ENCODE measurements at regions not wholly inside any gene's neighbourhood (a gene's known extent, or its start where the extent isn't known, plus 50 kb on each side); places are given as distances from the start of the nearest gene placed in this dataset.
"Not testable (repeated sequence)": the region's sequence is repeated elsewhere in the genome, so short reads cannot be mapped to it uniquely, and the experiment has no call there.

GRCh38 chr19:14277608-14278007, 71.6 kb upstream of the ADGRL1 start:
- Histone ChIP-seq H3F3A (ENCODE audit: low read depth) (peaks cover 2% of the 10 kb centered on the region), H3K27ac (no peak overlapping the region), H4K20me1 (ENCODE audit: low read depth) (no peaks in the 10 kb centered on the region), H3K4me2 (no peak overlapping the region), H3K9ac (no peak overlapping the region), H3K9me3 (ENCODE audit: low read depth) (peaks cover 4% of the 10 kb centered on the region), H3K36me3 (no peaks in the 10 kb centered on the region), H2AFZ (replicated peaks) (no peak overlapping the region), H3K27me3 (no peaks in the 10 kb centered on the region), H3K4me3 (no peak overlapping the region), H3K4me1 (no peaks in the 10 kb centered on the region), H3K79me2 (ENCODE audit: low read depth) (no peaks in the 10 kb centered on the region)
- peaks cover 6% of the 10 kb centered on the region for H3K36me3 Mint-ChIP-seq
- no peak overlapping the region for H3K27ac Mint-ChIP-seq
- H3K9me3 Mint-ChIP-seq, result peaks cover 30% of the 10 kb centered on the region
- peaks cover 13% of the 10 kb centered on the region for H3K4me1 Mint-ChIP-seq
- no peak for DNase-seq (ENCODE audit: low spot score)
- H3K27me3 Mint-ChIP-seq (ENCODE audit: insufficient read depth, low read depth), result peaks cover 18% of the 10 kb centered on the region
- TF ChIP-seq EZH2phosphoT487 (IDR thresholded peaks at IDR 0.05) (no peak), CTCF (IDR thresholded peaks at IDR 0.05) (no peak), EZH2 (IDR thresholded peaks at IDR 0.05) (no peak)
- no peak overlapping the region for H3K4me3 Mint-ChIP-seq

DNA sequence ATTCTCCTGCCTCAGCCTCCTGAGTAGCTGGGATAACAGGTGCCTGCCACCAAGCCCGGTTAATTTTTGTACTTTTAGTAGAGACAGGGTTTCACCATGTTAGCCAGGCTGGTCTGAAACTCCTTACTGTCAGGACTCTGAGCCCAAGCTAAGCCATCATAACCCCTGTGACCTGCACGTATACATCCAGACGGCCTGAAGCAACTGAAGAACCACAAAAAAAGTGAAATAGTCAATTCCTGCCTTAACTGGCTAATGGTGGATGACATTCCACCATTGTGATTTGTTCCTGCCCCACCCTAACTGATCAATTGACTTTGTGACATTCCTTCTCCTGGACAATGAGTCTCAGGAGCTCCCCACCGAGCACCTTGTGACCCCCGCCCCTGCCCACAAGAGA, 69.9 kb upstream of the ADGRL1 start:
- peak overlapping the region; percentile 54 for H3K27ac Mint-ChIP-seq
- not testable (repeated sequence) for H4K20me1 ChIP-seq (ENCODE audit: low read depth); DNase-seq (ENCODE audit: low spot score); H3K9ac ChIP-seq; H2AFZ ChIP-seq (replicated peaks); H3K4me2 ChIP-seq; H3K36me3 ChIP-seq; H3K36me3 Mint-ChIP-seq; H3K27me3 ChIP-seq; H3K4me3 Mint-ChIP-seq; H3K79me2 ChIP-seq (ENCODE audit: low read depth); H3K9me3 ChIP-seq (ENCODE audit: low read depth); H3K4me3 ChIP-seq; H3K27ac ChIP-seq
- Histone ChIP-seq H3F3A (ENCODE audit: low read depth) (peaks cover 14% of the 10 kb centered on the region), H3K4me1 (peaks cover 12% of the 10 kb centered on the region)
- peaks cover 18% of the 10 kb centered on the region for H3K27me3 Mint-ChIP-seq (ENCODE audit: insufficient read depth, low read depth)
- H3K9me3 Mint-ChIP-seq, result peaks cover 33% of the 10 kb centered on the region
- H3K4me1 Mint-ChIP-seq, result peaks cover 20% of the 10 kb centered on the region

DNA sequence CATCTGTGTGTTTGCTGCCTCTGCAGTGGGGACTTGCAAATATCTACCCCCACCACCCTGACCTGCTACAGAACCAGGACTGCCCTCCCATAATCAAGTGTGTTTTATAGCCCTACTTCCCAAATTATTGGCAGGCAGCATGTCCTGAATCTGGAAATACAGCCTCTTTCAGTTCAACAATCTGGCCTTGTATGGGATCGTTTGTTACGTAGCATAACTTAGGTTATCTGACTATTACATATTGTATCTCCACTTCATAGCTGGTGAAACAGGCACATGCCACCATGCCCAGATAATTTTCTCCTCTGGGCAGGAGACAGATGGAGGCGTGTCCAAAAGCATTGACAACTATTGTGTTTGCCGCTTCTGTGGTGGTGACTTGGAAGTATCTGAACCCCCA, 66.7 kb upstream of the ADGRL1 start:
- peaks cover 30% of the 10 kb centered on the region for H3K9me3 Mint-ChIP-seq
- H3K27me3 Mint-ChIP-seq (ENCODE audit: insufficient read depth, low read depth), result peaks cover 19% of the 10 kb centered on the region
- Histone ChIP-seq H4K20me1 (ENCODE audit: low read depth) (no peaks in the 10 kb centered on the region), H3K27ac (no peak overlapping the region), H3F3A (ENCODE audit: low read depth) (peaks cover 30% of the 10 kb centered on the region), H2AFZ (replicated peaks) (no peak overlapping the region), H3K27me3 (no peaks in the 10 kb centered on the region), H3K9me3 (ENCODE audit: low read depth) (peaks cover 4% of the 10 kb centered on the region), H3K79me2 (ENCODE audit: low read depth) (no peaks in the 10 kb centered on the region), H3K4me1 (peaks cover 17% of the 10 kb centered on the region), H3K4me3 (no peak overlapping the region), H3K36me3 (no peaks in the 10 kb centered on the region), H3K9ac (no peak overlapping the region), H3K4me2 (no peak overlapping the region)
- peaks cover 6% of the 10 kb centered on the region for H3K36me3 Mint-ChIP-seq
- no peak for DNase-seq (ENCODE audit: low spot score)
- H3K27ac Mint-ChIP-seq, result no peak overlapping the region
- TF ChIP-seq EZH2phosphoT487 (IDR thresholded peaks at IDR 0.05) (no peak), EZH2 (IDR thresholded peaks at IDR 0.05) (no peak), CTCF (IDR thresholded peaks at IDR 0.05) (no peak)
- no peak overlapping the region for H3K4me3 Mint-ChIP-seq
- H3K4me1 Mint-ChIP-seq, result peaks cover 19% of the 10 kb centered on the region

- H3K27ac Mint-ChIP-seq, result peak overlapping the region; percentile 2
- Histone ChIP-seq H3F3A (ENCODE audit: low read depth) (peaks cover 30% of the 10 kb centered on the region), H3K4me1 (peaks cover 17% of the 10 kb centered on the region), H3K36me3 (no peaks in the 10 kb centered on the region), H3K27ac (peak overlapping the region; percentile 65), H3K9ac (no peak overlapping the region), H4K20me1 (ENCODE audit: low read depth) (no peaks in the 10 kb centered on the region), H3K9me3 (ENCODE audit: low read depth) (peaks cover 4% of the 10 kb centered on the region), H3K79me2 (ENCODE audit: low read depth) (no peaks in the 10 kb centered on the region), H3K27me3 (no peaks in the 10 kb centered on the region), H3K4me2 (peak overlapping the region; percentile 24), H2AFZ (replicated peaks) (no peak overlapping the region), H3K4me3 (no peak overlapping the region)
- H3K36me3 Mint-ChIP-seq, result peaks cover 3% of the 10 kb centered on the region
- peaks cover 26% of the 10 kb centered on the region for H3K9me3 Mint-ChIP-seq
- peaks cover 25% of the 10 kb centered on the region for H3K27me3 Mint-ChIP-seq (ENCODE audit: insufficient read depth, low read depth)
- H3K4me3 Mint-ChIP-seq, result no peak overlapping the region
- TF ChIP-seq CTCF (IDR thresholded peaks at IDR 0.05) (no peak), EZH2 (IDR thresholded peaks at IDR 0.05) (no peak), EZH2phosphoT487 (IDR thresholded peaks at IDR 0.05) (no peak)
- DNase-seq (ENCODE audit: low spot score), result peak; percentile 39
- H3K4me1 Mint-ChIP-seq, result peaks cover 22% of the 10 kb centered on the region
Measured at GRCh38 chr19:14271840-14272239, 65.9 kb upstream of the ADGRL1 start.

GRCh38 chr19:14270557-14270956, 64.6 kb upstream of the ADGRL1 start:
- H3K27me3 Mint-ChIP-seq (ENCODE audit: insufficient read depth, low read depth), result peaks cover 18% of the 10 kb centered on the region

More at GRCh38 chr19:14270557-14270956, 64.6 kb upstream of the ADGRL1 start:
- not testable (repeated sequence) for H3K36me3 ChIP-seq; H3K27ac Mint-ChIP-seq; H3K9me3 ChIP-seq (ENCODE audit: low read depth); H3K4me3 ChIP-seq; H3K36me3 Mint-ChIP-seq; H3K27ac ChIP-seq; H4K20me1 ChIP-seq (ENCODE audit: low read depth); DNase-seq (ENCODE audit: low spot score); H3K4me3 Mint-ChIP-seq; H3K4me2 ChIP-seq; H2AFZ ChIP-seq (replicated peaks); H3K9ac ChIP-seq; H3K79me2 ChIP-seq (ENCODE audit: low read depth)
- Histone ChIP-seq H3F3A (ENCODE audit: low read depth) (peaks cover 38% of the 10 kb centered on the region), H3K4me1 (peaks cover 23% of the 10 kb centered on the region), H3K27me3 (peaks cover 12% of the 10 kb centered on the region)
- peaks cover 29% of the 10 kb centered on the region for H3K4me1 Mint-ChIP-seq
- H3K9me3 Mint-ChIP-seq, result peaks cover 14% of the 10 kb centered on the region
